Fibroblast of lung (primary cell): ENCODE measurements at regions not wholly inside any gene's neighbourhood (a gene's known extent, or its start where the extent isn't known, plus 50 kb on each side); places are given as distances from the start of the nearest gene placed in this dataset.

Experiments
- CTCF ChIP-seq, 2 donors: IDR thresholded peaks in 1 of 2; conservative IDR thresholded peaks in 1 of 2; 1 replicate in 1 of 2; 2 replicates in 1 of 2; pipeline ENCODE4 v1.5.1; 2011 to 2012; ENCODE audit warnings: low read length in 2 of 2, control low read depth in 1 of 2, inconsistent platforms in 1 of 2, low read depth in 1 of 2, mild to moderate bottlenecking in 1 of 2
- EZH2 ChIP-seq: IDR thresholded peaks from 2 replicates; pipeline ENCODE4 v1.5.1; 2012; ENCODE audit warnings: low read length, control low read depth, mild to moderate bottlenecking; ENCODE audit errors: missing control alignments

- TF ChIP-seq CTCF (conservative IDR thresholded peaks at IDR 0.05 in 1 of 2, IDR thresholded peaks at IDR 0.05 in 1 of 2; ENCODE audit: low read depth in 1 of 2, low read length in 2 of 2) (no peak), EZH2 (no peak)
Measured at GRCh38 chr11:13868710-13869397, 93.7 kb upstream of the SPON1 start.
